Smooth muscle cell (in vitro differentiated cells): ENCODE measurements at regions not wholly inside any gene's neighbourhood (a gene's known extent, or its start where the extent isn't known, plus 50 kb on each side); places are given as distances from the start of the nearest gene placed in this dataset.
A peak's percentile ranks its signal among the peaks of the same experiment; 100 is the strongest.

Experiments used
- DNase-seq: peaks from one replicate; lab custom pipeline; 2025; ENCODE audit not compliant: unreplicated experiment; lab: John Stamatoyannopoulos, UW
- H2AFZ ChIP-seq: fragments of 200-600 bp; sonication (generic); 2 replicates; pipeline ENCODE4 v1.6.0; 2016; ENCODE audit warnings: antibody characterized with exemption, low read depth, mild to moderate bottlenecking
- H3F3A ChIP-seq: fragments of 200-600 bp; sonication (generic); 2 replicates; pipeline ENCODE4 v1.6.0; 2017; ENCODE audit warnings: antibody characterized with exemption, low read depth
- H3K27ac ChIP-seq: fragments of 200-600 bp; sonication (generic); 2 replicates; pipeline ENCODE4 v1.5.1; 2016; ENCODE audit warnings: low read depth, mild to moderate bottlenecking
- H3K27me3 ChIP-seq: fragments of 200-600 bp; sonication (generic); 2 replicates; pipeline ENCODE4 v1.6.1; 2016; ENCODE audit warnings: low read depth, mild to moderate bottlenecking
- H3K36me3 ChIP-seq: fragments of 200-600 bp; sonication (generic); 2 replicates; pipeline ENCODE4 v1.5.1; 2016; ENCODE audit warnings: low read depth
- H3K4me1 ChIP-seq: fragments of 200-600 bp; sonication (generic); 2 replicates; pipeline ENCODE4 v1.5.1; 2016; ENCODE audit warnings: low read depth
- H3K4me2 ChIP-seq: fragments of 200-600 bp; sonication (generic); 2 replicates; pipeline ENCODE4 v1.6.0; 2016; ENCODE audit warnings: mild to moderate bottlenecking
- H3K4me3 ChIP-seq: fragments of 200-600 bp; sonication (generic); 2 replicates; pipeline ENCODE4 v1.5.1; 2016; ENCODE audit warnings: mild to moderate bottlenecking
- H3K79me2 ChIP-seq: fragments of 200-600 bp; sonication (generic); 2 replicates; pipeline ENCODE4 v1.6.0; 2016; ENCODE audit warnings: low read depth, mild to moderate bottlenecking
- H3K9ac ChIP-seq: fragments of 200-600 bp; sonication (generic); 2 replicates; pipeline ENCODE4 v1.6.0; 2016; ENCODE audit warnings: low read depth
- H3K9me3 ChIP-seq: fragments of 200-600 bp; sonication (generic); replicated peaks from 2 replicates; pipeline ENCODE4 v1.5.1; 2016; ENCODE audit warnings: low read depth
- H4K20me1 ChIP-seq: fragments of 200-600 bp; sonication (generic); 2 replicates; pipeline ENCODE4 v1.6.0; 2016; ENCODE audit warnings: low read depth
- WGBS: methylation state at CpG from one replicate; pipeline ENCODE4 v1.1.7; 2016; ENCODE audit warnings: low lambda C conversion rate; 5-methylcytosine and 5-hydroxymethylcytosine counted together
- TF ChIP-seq, protein P1 (sequence below): fragments of 200-600 bp; sonication (generic); IDR thresholded peaks from 2 replicates; pipeline ENCODE4 v1.5.1; 2017; ENCODE audit warnings: borderline replicate concordance, mild to moderate bottlenecking, antibody characterized with exemption; ENCODE audit not compliant: insufficient read depth, poor library complexity, severe bottlenecking

DNA sequence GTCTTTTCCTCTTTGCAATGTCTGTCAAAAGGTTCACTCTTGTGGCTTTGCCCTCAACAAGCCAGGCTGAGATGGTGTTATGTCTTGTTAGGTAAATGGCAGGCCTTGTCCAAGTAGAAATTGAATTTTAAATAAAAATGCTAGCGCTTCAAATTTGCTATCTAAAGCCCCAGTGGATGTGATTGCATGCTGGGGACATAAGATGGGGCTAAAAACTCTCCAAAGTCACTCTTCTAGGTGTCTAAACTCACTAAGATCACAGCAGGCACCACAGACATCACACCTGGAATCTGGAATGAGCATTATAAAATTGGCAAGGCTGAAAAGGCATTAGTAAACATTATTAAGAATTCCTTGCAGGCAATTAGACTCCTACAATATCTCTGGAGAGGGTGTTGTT is 262.7 kb upstream of the CLINT1 start:
- Histone ChIP-seq H3K4me2 (no peak overlapping the region), H3K27me3 (no peaks in the 10 kb centered on the region), H3K4me3 (no peak overlapping the region), H3K9ac (no peak overlapping the region), H3K27ac (no peak overlapping the region), H2AFZ (no peak overlapping the region), H3K4me1 (no peaks in the 10 kb centered on the region), H3K9me3 (no peaks in the 10 kb centered on the region), H4K20me1 (no peaks in the 10 kb centered on the region), H3F3A (no peaks in the 10 kb centered on the region), H3K36me3 (no peaks in the 10 kb centered on the region), H3K79me2 (no peaks in the 10 kb centered on the region)
- TF ChIP-seq, protein P1, sequence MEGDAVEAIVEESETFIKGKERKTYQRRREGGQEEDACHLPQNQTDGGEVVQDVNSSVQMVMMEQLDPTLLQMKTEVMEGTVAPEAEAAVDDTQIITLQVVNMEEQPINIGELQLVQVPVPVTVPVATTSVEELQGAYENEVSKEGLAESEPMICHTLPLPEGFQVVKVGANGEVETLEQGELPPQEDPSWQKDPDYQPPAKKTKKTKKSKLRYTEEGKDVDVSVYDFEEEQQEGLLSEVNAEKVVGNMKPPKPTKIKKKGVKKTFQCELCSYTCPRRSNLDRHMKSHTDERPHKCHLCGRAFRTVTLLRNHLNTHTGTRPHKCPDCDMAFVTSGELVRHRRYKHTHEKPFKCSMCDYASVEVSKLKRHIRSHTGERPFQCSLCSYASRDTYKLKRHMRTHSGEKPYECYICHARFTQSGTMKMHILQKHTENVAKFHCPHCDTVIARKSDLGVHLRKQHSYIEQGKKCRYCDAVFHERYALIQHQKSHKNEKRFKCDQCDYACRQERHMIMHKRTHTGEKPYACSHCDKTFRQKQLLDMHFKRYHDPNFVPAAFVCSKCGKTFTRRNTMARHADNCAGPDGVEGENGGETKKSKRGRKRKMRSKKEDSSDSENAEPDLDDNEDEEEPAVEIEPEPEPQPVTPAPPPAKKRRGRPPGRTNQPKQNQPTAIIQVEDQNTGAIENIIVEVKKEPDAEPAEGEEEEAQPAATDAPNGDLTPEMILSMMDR, result no peak
- no peak for DNase-seq
- WGBS, result 86% methylated on average over 1 of the region's 1 CpG

DNA sequence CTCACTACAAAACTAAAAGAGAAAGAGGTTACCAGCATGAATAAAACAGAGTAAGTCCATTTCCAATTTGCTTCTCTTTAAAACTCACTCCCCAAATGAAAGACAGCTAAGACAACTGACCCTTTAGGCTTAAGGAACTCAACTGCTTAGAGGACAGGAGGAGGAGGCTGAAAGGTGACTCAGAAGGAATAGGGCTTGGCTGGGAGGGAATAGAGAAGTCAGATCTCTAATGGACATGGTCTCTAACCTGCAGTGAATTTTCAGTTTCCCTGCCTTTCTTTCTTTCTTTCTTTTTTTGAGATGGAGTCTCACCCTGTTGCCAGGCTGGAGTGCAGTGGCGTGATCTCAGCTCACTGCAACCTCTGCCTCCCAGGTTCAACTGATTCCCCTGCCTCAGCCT is 261.8 kb upstream of the CLINT1 start:
- TF ChIP-seq, protein P1, result no peak
- WGBS, result 100% methylated on average over 1 of the region's 1 CpG
- Histone ChIP-seq H3K9me3 (no peaks in the 10 kb centered on the region), H3K27me3 (no peaks in the 10 kb centered on the region), H3K9ac (no peak overlapping the region), H3K27ac (no peak overlapping the region), H3K79me2 (no peaks in the 10 kb centered on the region), H3F3A (no peaks in the 10 kb centered on the region), H3K36me3 (no peaks in the 10 kb centered on the region), H3K4me3 (no peak overlapping the region), H3K4me2 (no peak overlapping the region), H4K20me1 (no peaks in the 10 kb centered on the region), H3K4me1 (no peaks in the 10 kb centered on the region), H2AFZ (no peak overlapping the region)
- DNase-seq, result no peak

DNA sequence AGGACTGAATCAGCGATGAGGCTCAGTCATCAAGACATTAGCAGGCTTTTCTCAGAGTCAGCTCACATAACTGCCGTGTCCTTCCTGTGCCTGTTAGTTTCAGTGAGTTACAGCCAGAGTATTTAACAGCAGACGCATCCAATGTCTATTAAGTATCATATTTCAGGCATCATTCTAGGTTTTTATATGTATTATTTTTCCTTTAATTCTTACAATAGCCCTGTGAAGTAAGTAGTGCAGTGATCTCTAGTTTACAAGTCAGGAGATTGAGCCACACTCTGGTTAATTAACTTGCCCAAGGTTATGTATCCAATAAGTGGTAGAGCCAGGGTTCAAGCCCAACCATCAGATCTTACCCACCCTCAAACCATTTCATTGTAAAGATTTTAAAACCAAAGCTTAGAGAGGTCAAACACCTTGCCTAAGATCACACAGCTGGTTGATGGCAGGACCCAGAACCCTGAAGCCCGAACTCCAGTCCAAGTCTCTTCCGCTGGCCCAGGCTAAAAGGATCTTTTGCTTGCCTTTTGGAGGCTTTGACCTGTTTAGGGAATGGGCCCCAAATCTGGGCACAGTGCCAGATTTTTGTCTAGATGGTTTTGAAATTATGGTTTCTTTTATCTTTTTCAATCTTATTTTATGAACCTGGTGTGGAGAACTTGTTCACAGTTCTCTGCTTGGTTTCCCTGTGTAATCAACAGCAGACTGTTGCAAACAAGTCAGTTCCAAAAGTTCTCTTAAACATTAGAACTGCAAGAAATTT is 261.2 kb upstream of the CLINT1 start:
- no peaks in the 10 kb centered on the region for H4K20me1 ChIP-seq
- H3K4me3 ChIP-seq, result no peak overlapping the region
- H3K27me3 ChIP-seq, result no peaks in the 10 kb centered on the region
- 67% methylated on average over 5 of the region's 5 CpGs for WGBS
- TF ChIP-seq, protein P1, result no peak
- H2AFZ ChIP-seq, result no peak overlapping the region
- H3F3A ChIP-seq, result no peaks in the 10 kb centered on the region
- no peaks in the 10 kb centered on the region for H3K79me2 ChIP-seq
- no peak overlapping the region for H3K27ac ChIP-seq
- H3K4me2 ChIP-seq, result no peak overlapping the region
- H3K9me3 ChIP-seq, result no peaks in the 10 kb centered on the region
- H3K9ac ChIP-seq, result no peak overlapping the region
- H3K4me1 ChIP-seq, result no peaks in the 10 kb centered on the region
- no peak for DNase-seq
- H3K36me3 ChIP-seq, result no peaks in the 10 kb centered on the region

DNA sequence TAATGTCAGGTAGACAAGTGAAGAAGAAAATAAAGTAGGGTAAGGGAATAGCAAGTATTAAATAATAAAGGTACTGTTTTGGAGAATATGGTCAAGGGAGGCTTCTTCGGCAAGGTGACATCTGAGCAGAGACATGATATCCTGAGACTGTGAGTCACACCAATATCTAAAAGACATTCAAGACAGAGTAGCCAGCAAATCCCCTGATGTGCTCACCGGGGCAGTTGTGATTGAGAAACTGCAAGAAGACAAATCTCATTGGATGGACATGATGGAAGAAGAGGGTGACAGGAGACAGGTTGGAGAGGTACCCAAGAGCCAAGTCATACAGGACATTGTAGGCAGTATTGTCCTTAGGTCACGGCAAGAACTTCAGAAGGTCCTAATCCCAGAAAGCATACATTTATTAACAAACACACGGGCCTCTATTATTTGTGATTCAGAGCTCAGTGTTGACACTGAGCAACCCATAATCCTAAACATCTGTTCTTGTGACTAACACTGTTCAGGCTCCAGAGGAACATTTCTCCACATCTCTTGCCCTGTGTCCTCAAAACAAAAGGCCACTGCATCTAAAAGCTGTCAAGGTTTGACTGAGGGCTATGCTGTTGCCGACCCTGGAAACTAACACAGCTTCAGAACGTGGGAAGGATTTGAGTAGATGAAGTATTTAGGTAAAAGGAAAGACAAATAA is 258.7 kb upstream of the CLINT1 start:
- peak overlapping the region; percentile 14 for H3K4me2 ChIP-seq
- H3K9ac ChIP-seq, result no peak overlapping the region
- WGBS, result 49% methylated on average over 6 of the region's 6 CpGs

More for the DNA sequence above, 258.7 kb upstream of the CLINT1 start:
- Histone ChIP-seq H3F3A (no peaks in the 10 kb centered on the region), H3K9me3 (no peaks in the 10 kb centered on the region), H3K27ac (no peak overlapping the region), H3K27me3 (no peaks in the 10 kb centered on the region), H3K4me3 (no peak overlapping the region), H2AFZ (no peak overlapping the region), H3K79me2 (no peaks in the 10 kb centered on the region), H4K20me1 (no peaks in the 10 kb centered on the region), H3K36me3 (no peaks in the 10 kb centered on the region), H3K4me1 (no peaks in the 10 kb centered on the region)
- TF ChIP-seq, protein P1, result no peak
- DNase-seq, result no peak
